ENCODE measurements at regions not wholly inside any gene's neighbourhood (a gene's known extent, or its start where the extent isn't known, plus 50 kb on each side); places are given as distances from the start of the nearest gene placed in this dataset.

DNA sequence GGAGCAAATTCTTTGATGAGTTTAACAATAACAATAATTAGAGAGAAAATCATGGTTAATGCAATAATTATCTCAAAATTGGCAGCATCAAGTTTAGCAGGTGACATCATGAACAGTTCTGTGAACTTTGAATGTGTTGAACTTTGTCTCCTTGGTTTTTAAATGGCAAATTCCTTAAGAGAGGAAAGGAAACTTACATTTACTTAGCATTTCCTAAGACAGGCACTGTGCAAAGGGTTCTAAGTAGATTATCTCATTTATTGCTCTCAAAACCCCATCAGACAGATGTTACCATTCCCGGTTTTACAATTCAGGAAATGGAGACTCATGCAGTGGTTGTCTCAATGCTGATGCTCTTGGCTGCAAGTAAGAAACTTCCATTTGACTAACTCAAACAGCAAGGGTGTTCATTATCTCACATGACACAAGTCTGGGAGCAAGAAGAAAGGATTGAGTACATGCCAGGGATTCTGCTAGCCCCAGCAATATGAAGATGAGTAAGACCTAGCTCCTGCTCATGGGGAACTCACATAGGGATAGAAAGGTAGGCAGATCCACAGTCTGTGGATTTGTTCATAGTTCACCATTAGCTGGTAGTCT lies 81.3 kb upstream of the ITGA6 start:
- no peak for TF ChIP-seq EZH2 (IDR thresholded peaks at IDR 0.05; ENCODE audit: borderline replicate concordance, low read length)
- Histone ChIP-seq H3K4me2 (ENCODE audit: low read length) (no peak overlapping the region), H3K9me2 (ENCODE audit: low read depth, low read length) (no peaks in the 10 kb centered on the region), H3K4me3 (ENCODE audit: low read depth, low read length, poor library complexity, severe bottlenecking) (no peak overlapping the region), H2AFZ (ENCODE audit: low read length) (no peak overlapping the region), H3K9ac (ENCODE audit: low read length) (no peak overlapping the region), H3F3A (ENCODE audit: insufficient read depth, low read length) (no peaks in the 10 kb centered on the region), H3K79me2 (ENCODE audit: insufficient read depth, low read length) (no peaks in the 10 kb centered on the region), H3K4me1 (ENCODE audit: insufficient read depth, low read length, severe bottlenecking) (no peaks in the 10 kb centered on the region), H3K27me3 (ENCODE audit: insufficient read depth, low read length) (peaks cover 3% of the 10 kb centered on the region; the same call in 1 of the 2 replicates), H3K9me3 (ENCODE audit: low read length) (no peaks in the 10 kb centered on the region), H3K36me3 (ENCODE audit: insufficient read depth, low read length) (no peaks in the 10 kb centered on the region), H4K20me1 (ENCODE audit: insufficient read depth, low read length) (no peaks in the 10 kb centered on the region), H3K27ac (ENCODE audit: low read depth, low read length, poor library complexity, severe bottlenecking) (no peak overlapping the region)

DNA sequence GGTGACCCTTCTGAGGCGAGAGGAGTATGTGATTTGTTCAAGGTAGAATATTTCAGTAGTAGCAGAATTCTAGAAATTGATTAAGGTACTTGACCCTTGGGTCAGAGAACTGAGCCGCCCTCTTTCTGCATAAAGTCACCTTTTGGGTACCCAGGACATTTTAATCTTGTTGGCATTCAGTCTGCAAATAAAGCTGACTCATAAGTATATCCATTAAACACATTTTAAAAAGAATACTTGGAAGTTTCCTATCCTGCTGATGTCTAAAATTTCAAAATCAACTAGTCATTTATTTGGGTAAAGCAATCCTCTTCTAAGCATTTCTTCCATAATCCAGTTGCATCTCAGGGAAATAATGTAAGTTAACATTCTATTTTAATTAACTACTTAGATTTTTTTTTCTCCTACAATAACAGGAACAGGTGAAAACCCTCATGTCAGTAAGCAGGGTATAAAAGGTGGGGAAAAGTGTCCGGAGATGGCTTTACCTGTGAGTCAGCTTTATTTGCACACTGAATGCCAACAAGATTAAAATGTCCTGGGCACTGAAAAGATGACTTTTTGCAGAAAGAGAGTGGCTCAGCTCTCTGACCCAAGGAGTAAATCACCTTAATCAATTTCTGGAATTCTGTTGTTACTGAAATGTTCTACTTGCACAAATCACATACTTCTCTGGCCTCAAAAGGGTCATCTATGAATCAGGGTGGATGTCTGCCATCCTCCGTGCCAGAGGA lies 78.7 kb upstream of the ITGA6 start:
- H3K9me2 ChIP-seq (ENCODE audit: low read depth, low read length) = no peaks in the 10 kb centered on the region
- H3K9me3 ChIP-seq (ENCODE audit: low read length) = no peaks in the 10 kb centered on the region
- no peaks in the 10 kb centered on the region for H3K27me3 ChIP-seq (ENCODE audit: insufficient read depth, low read length)
- H3K4me3 ChIP-seq (ENCODE audit: low read depth, low read length, poor library complexity, severe bottlenecking) = no peak overlapping the region
- H3K79me2 ChIP-seq (ENCODE audit: insufficient read depth, low read length) = no peaks in the 10 kb centered on the region
- no peaks in the 10 kb centered on the region for H3F3A ChIP-seq (ENCODE audit: insufficient read depth, low read length)
- H3K4me1 ChIP-seq (ENCODE audit: insufficient read depth, low read length, severe bottlenecking) = no peaks in the 10 kb centered on the region
- no peak overlapping the region for H3K9ac ChIP-seq (ENCODE audit: low read length)
- H2AFZ ChIP-seq (ENCODE audit: low read length) = no peak overlapping the region
- no peaks in the 10 kb centered on the region for H3K36me3 ChIP-seq (ENCODE audit: insufficient read depth, low read length)
- H3K27ac ChIP-seq (ENCODE audit: low read depth, low read length, poor library complexity, severe bottlenecking) = no peak overlapping the region
- H4K20me1 ChIP-seq (ENCODE audit: insufficient read depth, low read length) = no peaks in the 10 kb centered on the region
- no peak for TF ChIP-seq EZH2 (IDR thresholded peaks at IDR 0.05; ENCODE audit: borderline replicate concordance, low read length)
- TF ChIP-seq, protein P1, sequence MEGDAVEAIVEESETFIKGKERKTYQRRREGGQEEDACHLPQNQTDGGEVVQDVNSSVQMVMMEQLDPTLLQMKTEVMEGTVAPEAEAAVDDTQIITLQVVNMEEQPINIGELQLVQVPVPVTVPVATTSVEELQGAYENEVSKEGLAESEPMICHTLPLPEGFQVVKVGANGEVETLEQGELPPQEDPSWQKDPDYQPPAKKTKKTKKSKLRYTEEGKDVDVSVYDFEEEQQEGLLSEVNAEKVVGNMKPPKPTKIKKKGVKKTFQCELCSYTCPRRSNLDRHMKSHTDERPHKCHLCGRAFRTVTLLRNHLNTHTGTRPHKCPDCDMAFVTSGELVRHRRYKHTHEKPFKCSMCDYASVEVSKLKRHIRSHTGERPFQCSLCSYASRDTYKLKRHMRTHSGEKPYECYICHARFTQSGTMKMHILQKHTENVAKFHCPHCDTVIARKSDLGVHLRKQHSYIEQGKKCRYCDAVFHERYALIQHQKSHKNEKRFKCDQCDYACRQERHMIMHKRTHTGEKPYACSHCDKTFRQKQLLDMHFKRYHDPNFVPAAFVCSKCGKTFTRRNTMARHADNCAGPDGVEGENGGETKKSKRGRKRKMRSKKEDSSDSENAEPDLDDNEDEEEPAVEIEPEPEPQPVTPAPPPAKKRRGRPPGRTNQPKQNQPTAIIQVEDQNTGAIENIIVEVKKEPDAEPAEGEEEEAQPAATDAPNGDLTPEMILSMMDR (IDR thresholded peaks at IDR 0.05; ENCODE audit: low read length) = no peak
- H3K4me2 ChIP-seq (ENCODE audit: low read length) = no peak overlapping the region

DNA sequence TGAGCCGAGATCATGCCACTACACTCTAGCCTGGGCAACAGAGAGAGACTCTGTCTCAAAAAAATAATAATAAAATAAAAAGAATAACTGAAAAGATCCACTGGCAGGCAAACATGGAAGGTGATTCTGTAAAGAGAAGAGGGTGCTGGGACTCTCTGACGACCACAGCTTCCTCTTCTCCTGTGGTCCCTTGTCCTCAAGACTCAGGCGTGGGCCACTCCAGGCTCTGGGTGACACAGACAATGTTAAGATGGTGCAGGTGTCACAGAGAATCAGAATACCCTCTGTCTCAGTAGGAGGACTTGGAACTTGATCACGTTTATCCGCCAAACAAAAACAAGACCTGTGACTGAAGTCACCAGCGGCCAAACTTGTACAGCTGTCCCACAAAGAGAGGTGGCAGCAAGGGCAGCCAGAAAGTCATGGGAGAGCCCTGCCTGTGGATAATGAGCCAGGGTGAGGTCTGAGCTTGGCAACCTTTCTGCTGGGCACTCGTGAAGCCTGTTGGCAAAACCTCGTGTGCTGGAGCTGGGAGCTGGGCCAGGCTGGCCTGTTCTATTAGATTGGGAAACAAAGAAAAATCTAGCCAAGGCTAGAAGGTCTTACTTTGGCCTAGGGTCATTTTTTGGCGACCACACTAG lies 76.4 kb upstream of the ITGA6 start:
- Histone ChIP-seq H2AFZ (ENCODE audit: low read length) (no peak overlapping the region), H3K4me1 (ENCODE audit: insufficient read depth, low read length, severe bottlenecking) (no peaks in the 10 kb centered on the region), H3F3A (ENCODE audit: insufficient read depth, low read length) (no peaks in the 10 kb centered on the region), H3K9ac (ENCODE audit: low read length) (no peak overlapping the region), H3K79me2 (ENCODE audit: insufficient read depth, low read length) (no peaks in the 10 kb centered on the region), H3K27me3 (ENCODE audit: insufficient read depth, low read length) (no peaks in the 10 kb centered on the region), H3K9me3 (ENCODE audit: low read length) (no peaks in the 10 kb centered on the region), H3K36me3 (ENCODE audit: insufficient read depth, low read length) (no peaks in the 10 kb centered on the region), H3K4me3 (ENCODE audit: low read depth, low read length, poor library complexity, severe bottlenecking) (no peak overlapping the region), H3K27ac (ENCODE audit: low read depth, low read length, poor library complexity, severe bottlenecking) (no peak overlapping the region), H3K9me2 (ENCODE audit: low read depth, low read length) (no peaks in the 10 kb centered on the region), H4K20me1 (ENCODE audit: insufficient read depth, low read length) (no peaks in the 10 kb centered on the region), H3K4me2 (ENCODE audit: low read length) (no peak overlapping the region)
- TF ChIP-seq, protein P1 (IDR thresholded peaks at IDR 0.05; ENCODE audit: low read length) = no peak
- TF ChIP-seq EZH2 (IDR thresholded peaks at IDR 0.05; ENCODE audit: borderline replicate concordance, low read length) = no peak

All from OCI-LY1 (cell line).